ENCODE measurements at regions not wholly inside any gene's neighbourhood (a gene's known extent, or its start where the extent isn't known, plus 50 kb on each side); places are given as distances from the start of the nearest gene placed in this dataset.

GRCh38 chr10:85026878-85027467 lies 698.6 kb downstream of the CCSER2 start:
- ChIA-PET CTCF (no interaction called here), POLR2A (no interaction called here)
- Histone ChIP-seq H3K27ac (ENCODE audit: low read depth, low read length) (no peak overlapping the region), H3K9me3 (ENCODE audit: control insufficient read depth in 2 of 3, low read length in 3 of 3) (no peaks in the 10 kb centered on the region), H3K27me3 (ENCODE audit: control insufficient read depth in 2 of 2, insufficient read depth in 2 of 2, low read length in 2 of 2) (no peaks in the 10 kb centered on the region), H3K4me1 (ENCODE audit: control insufficient read depth in 2 of 2, insufficient read depth in 2 of 2, low read length in 2 of 2) (no peaks in the 10 kb centered on the region), H3K4me3 (ENCODE audit: low read length) (no peak overlapping the region), H3K36me3 (ENCODE audit: control insufficient read depth in 2 of 3, insufficient read depth in 3 of 3, low read length in 3 of 3) (no peaks in the 10 kb centered on the region)
- no peaks in the 10 kb centered on the region for H3K4me1 Mint-ChIP-seq
- ATAC-seq (no peak), DNase-seq (no peak)
- no peak overlapping the region for H3K27ac Mint-ChIP-seq
- no peaks in the 10 kb centered on the region for H3K36me3 Mint-ChIP-seq
- intact Hi-C loops (cut with micrococcal nuclease), result no loop called here
- H3K9me3 Mint-ChIP-seq, result peaks cover 0 to 10% (median 2%) of the 10 kb centered on the region in 11 donors
- H3K27me3 Mint-ChIP-seq, result no peaks in the 10 kb centered on the region
- no peak overlapping the region for H3K4me3 Mint-ChIP-seq

GRCh38 chr10:85032981-85033380 lies 704.6 kb downstream of the CCSER2 start:
- Histone ChIP-seq H3K27me3 (ENCODE audit: control insufficient read depth in 2 of 2, insufficient read depth in 2 of 2, low read length in 2 of 2) (no peaks in the 10 kb centered on the region), H3K4me3 (ENCODE audit: low read length) (no peak overlapping the region), H3K4me1 (ENCODE audit: control insufficient read depth in 2 of 2, insufficient read depth in 2 of 2, low read length in 2 of 2) (no peaks in the 10 kb centered on the region), H3K9me3 (ENCODE audit: control insufficient read depth in 2 of 3, low read length in 3 of 3) (peaks cover 0 to 4% (median 0%) of the 10 kb centered on the region in 3 experiments), H3K36me3 (ENCODE audit: control insufficient read depth in 2 of 3, insufficient read depth in 3 of 3, low read length in 3 of 3) (no peaks in the 10 kb centered on the region), H3K27ac (ENCODE audit: low read depth, low read length) (no peak overlapping the region)
- POLR2A ChIA-PET, result no interaction called here
- no peak for ATAC-seq
- intact Hi-C loops (cut with micrococcal nuclease), result no loop called here
- Mint-ChIP-seq H3K27me3 (no peaks in the 10 kb centered on the region), H3K4me3 (no peak overlapping the region), H3K4me1 (no peaks in the 10 kb centered on the region), H3K36me3 (no peaks in the 10 kb centered on the region), H3K27ac (no peak overlapping the region), H3K9me3 (peaks cover 0 to 17% (median 5%) of the 10 kb centered on the region in 11 donors)
- CTCF ChIA-PET, result no interaction called here
- no peak for DNase-seq

- no peaks in the 10 kb centered on the region for H3K36me3 ChIP-seq (ENCODE audit: control insufficient read depth in 2 of 3, insufficient read depth in 3 of 3, low read length in 3 of 3)
- peaks cover 0 to 32% (median 17%) of the 10 kb centered on the region in 11 donors for H3K9me3 Mint-ChIP-seq
- H3K27me3 ChIP-seq (ENCODE audit: control insufficient read depth in 2 of 2, insufficient read depth in 2 of 2, low read length in 2 of 2), result no peaks in the 10 kb centered on the region
- intact Hi-C loops (cut with micrococcal nuclease), result no loop called here
- no peak overlapping the region for H3K4me3 ChIP-seq (ENCODE audit: low read length)
- no peak overlapping the region for H3K4me3 Mint-ChIP-seq
- no peak overlapping the region for H3K27ac ChIP-seq (ENCODE audit: low read depth, low read length)
- ChIA-PET POLR2A (no interaction called here), CTCF (no interaction called here)
- H3K36me3 Mint-ChIP-seq, result peaks cover 0 to 7% (median 0%) of the 10 kb centered on the region in 5 donors
- no peaks in the 10 kb centered on the region for H3K4me1 ChIP-seq (ENCODE audit: control insufficient read depth in 2 of 2, insufficient read depth in 2 of 2, low read length in 2 of 2)
- ATAC-seq, result no peak
- no peak overlapping the region for H3K27ac Mint-ChIP-seq
- DNase-seq, result no peak
- H3K9me3 ChIP-seq (ENCODE audit: control insufficient read depth in 2 of 3, low read length in 3 of 3), result peaks cover 0 to 9% (median 0%) of the 10 kb centered on the region in 3 experiments
- no peaks in the 10 kb centered on the region for H3K27me3 Mint-ChIP-seq
- H3K4me1 Mint-ChIP-seq, result no peaks in the 10 kb centered on the region
Measured at GRCh38 chr10:85036661-85037060, 708.3 kb downstream of the CCSER2 start.

GRCh38 chr10:85039311-85039710 lies 710.9 kb downstream of the CCSER2 start:
- Histone ChIP-seq H3K4me1 (ENCODE audit: control insufficient read depth in 2 of 2, insufficient read depth in 2 of 2, low read length in 2 of 2) (no peaks in the 10 kb centered on the region), H3K27ac (ENCODE audit: low read depth, low read length) (no peak overlapping the region), H3K4me3 (ENCODE audit: low read length) (no peak overlapping the region), H3K36me3 (ENCODE audit: control insufficient read depth in 2 of 3, insufficient read depth in 3 of 3, low read length in 3 of 3) (no peaks in the 10 kb centered on the region), H3K9me3 (ENCODE audit: control insufficient read depth in 2 of 3, low read length in 3 of 3) (peaks cover 0 to 5% (median 0%) of the 10 kb centered on the region in 3 experiments), H3K27me3 (ENCODE audit: control insufficient read depth in 2 of 2, insufficient read depth in 2 of 2, low read length in 2 of 2) (no peaks in the 10 kb centered on the region)
- ChIA-PET CTCF (no interaction called here), POLR2A (no interaction called here)
- intact Hi-C loops (cut with micrococcal nuclease), result no loop called here
- H3K27me3 Mint-ChIP-seq, result no peaks in the 10 kb centered on the region
- no peak overlapping the region for H3K4me3 Mint-ChIP-seq
- H3K27ac Mint-ChIP-seq, result no peak overlapping the region
- ATAC-seq, result no peak
- H3K36me3 Mint-ChIP-seq, result peaks cover 0 to 7% (median 0%) of the 10 kb centered on the region in 5 donors
- no peaks in the 10 kb centered on the region for H3K4me1 Mint-ChIP-seq
- no peak for DNase-seq
- H3K9me3 Mint-ChIP-seq, result peaks cover 0 to 36% (median 17%) of the 10 kb centered on the region in 11 donors

- Mint-ChIP-seq H3K27ac (no peak overlapping the region), H3K4me3 (no peak overlapping the region), H3K9me3 (peaks cover 5 to 43% (median 14%) of the 10 kb centered on the region in 11 donors), H3K27me3 (no peaks in the 10 kb centered on the region), H3K36me3 (peaks cover 0 to 7% (median 0%) of the 10 kb centered on the region in 5 donors), H3K4me1 (no peaks in the 10 kb centered on the region)
- ChIA-PET CTCF (no interaction called here), POLR2A (interaction anchor here (0.8 kb wide), 1 partner anchor 207 kb away, joined by 3 read pairs; no protein-coding TSS in a partner anchor)
- no peak overlapping the region for H3K27ac ChIP-seq (ENCODE audit: low read depth, low read length)
- no peaks in the 10 kb centered on the region for H3K36me3 ChIP-seq (ENCODE audit: control insufficient read depth in 2 of 3, insufficient read depth in 3 of 3, low read length in 3 of 3)
- no peaks in the 10 kb centered on the region for H3K4me1 ChIP-seq (ENCODE audit: control insufficient read depth in 2 of 2, insufficient read depth in 2 of 2, low read length in 2 of 2)
- ATAC-seq, result no peak
- no peak for DNase-seq
- intact Hi-C loops (cut with micrococcal nuclease), result no loop called here
- no peaks in the 10 kb centered on the region for H3K27me3 ChIP-seq (ENCODE audit: control insufficient read depth in 2 of 2, insufficient read depth in 2 of 2, low read length in 2 of 2)
- H3K4me3 ChIP-seq (ENCODE audit: low read length), result no peak overlapping the region
- peaks cover 0 to 5% (median 0%) of the 10 kb centered on the region in 3 experiments for H3K9me3 ChIP-seq (ENCODE audit: control insufficient read depth in 2 of 3, low read length in 3 of 3)
Measured at GRCh38 chr10:85043207-85043606, 714.8 kb downstream of the CCSER2 start.

- ATAC-seq (no peak), DNase-seq (no peak)
- no peaks in the 10 kb centered on the region for H3K27me3 ChIP-seq (ENCODE audit: control insufficient read depth in 2 of 2, insufficient read depth in 2 of 2, low read length in 2 of 2)
- ChIA-PET CTCF (no interaction called here), POLR2A (no interaction called here)
- no peaks in the 10 kb centered on the region for H3K36me3 ChIP-seq (ENCODE audit: control insufficient read depth in 2 of 3, insufficient read depth in 3 of 3, low read length in 3 of 3)
- Mint-ChIP-seq H3K4me1 (no peaks in the 10 kb centered on the region), H3K4me3 (no peak overlapping the region), H3K27me3 (no peaks in the 10 kb centered on the region), H3K36me3 (no peaks in the 10 kb centered on the region), H3K9me3 (peaks cover 2 to 30% (median 5%) of the 10 kb centered on the region in 11 donors), H3K27ac (no peak overlapping the region)
- intact Hi-C loops (cut with micrococcal nuclease), result no loop called here
- H3K4me1 ChIP-seq (ENCODE audit: control insufficient read depth in 2 of 2, insufficient read depth in 2 of 2, low read length in 2 of 2), result no peaks in the 10 kb centered on the region
- no peaks in the 10 kb centered on the region for H3K9me3 ChIP-seq (ENCODE audit: control insufficient read depth in 2 of 3, low read length in 3 of 3)
- no peak overlapping the region for H3K27ac ChIP-seq (ENCODE audit: low read depth, low read length)
- no peak overlapping the region for H3K4me3 ChIP-seq (ENCODE audit: low read length)
Measured at GRCh38 chr10:85045046-85045445, 716.7 kb downstream of the CCSER2 start.

GRCh38 chr10:85047170-85047834 lies 718.9 kb downstream of the CCSER2 start:
- peaks cover 0 to 27% (median 5%) of the 10 kb centered on the region in 11 donors for H3K9me3 Mint-ChIP-seq
- H3K4me1 Mint-ChIP-seq, result no peaks in the 10 kb centered on the region
- no peak overlapping the region for H3K27ac Mint-ChIP-seq
- H3K4me3 Mint-ChIP-seq, result no peak overlapping the region
- Histone ChIP-seq H3K27ac (ENCODE audit: low read depth, low read length) (no peak overlapping the region), H3K4me3 (ENCODE audit: low read length) (no peak overlapping the region), H3K36me3 (ENCODE audit: control insufficient read depth in 2 of 3, insufficient read depth in 3 of 3, low read length in 3 of 3) (no peaks in the 10 kb centered on the region), H3K4me1 (ENCODE audit: control insufficient read depth in 2 of 2, insufficient read depth in 2 of 2, low read length in 2 of 2) (no peaks in the 10 kb centered on the region), H3K27me3 (ENCODE audit: control insufficient read depth in 2 of 2, insufficient read depth in 2 of 2, low read length in 2 of 2) (no peaks in the 10 kb centered on the region), H3K9me3 (ENCODE audit: control insufficient read depth in 2 of 3, low read length in 3 of 3) (no peaks in the 10 kb centered on the region)
- no peaks in the 10 kb centered on the region for H3K36me3 Mint-ChIP-seq
- CTCF ChIA-PET, result no interaction called here
- POLR2A ChIA-PET, result no interaction called here
- ATAC-seq, result no peak
- no peak for DNase-seq
- intact Hi-C loops (cut with micrococcal nuclease), result no loop called here
- no peaks in the 10 kb centered on the region for H3K27me3 Mint-ChIP-seq

Measured in naive thymus-derived CD4-positive, alpha-beta T cell (primary cell).